ENCODE measurements at regions not wholly inside any gene's neighbourhood (a gene's known extent, or its start where the extent isn't known, plus 50 kb on each side); places are given as distances from the start of the nearest gene placed in this dataset.

GRCh38 chr13:105389373-105389772 lies 1146.1 kb downstream of the EFNB2 start:
- no peak for DNase-seq (ENCODE audit: low read depth, low spot score)

- no peak for DNase-seq (ENCODE audit: low read depth, low spot score)
Observed at GRCh38 chr13:105377452-105377851, 1158.0 kb downstream of the EFNB2 start.

DNA sequence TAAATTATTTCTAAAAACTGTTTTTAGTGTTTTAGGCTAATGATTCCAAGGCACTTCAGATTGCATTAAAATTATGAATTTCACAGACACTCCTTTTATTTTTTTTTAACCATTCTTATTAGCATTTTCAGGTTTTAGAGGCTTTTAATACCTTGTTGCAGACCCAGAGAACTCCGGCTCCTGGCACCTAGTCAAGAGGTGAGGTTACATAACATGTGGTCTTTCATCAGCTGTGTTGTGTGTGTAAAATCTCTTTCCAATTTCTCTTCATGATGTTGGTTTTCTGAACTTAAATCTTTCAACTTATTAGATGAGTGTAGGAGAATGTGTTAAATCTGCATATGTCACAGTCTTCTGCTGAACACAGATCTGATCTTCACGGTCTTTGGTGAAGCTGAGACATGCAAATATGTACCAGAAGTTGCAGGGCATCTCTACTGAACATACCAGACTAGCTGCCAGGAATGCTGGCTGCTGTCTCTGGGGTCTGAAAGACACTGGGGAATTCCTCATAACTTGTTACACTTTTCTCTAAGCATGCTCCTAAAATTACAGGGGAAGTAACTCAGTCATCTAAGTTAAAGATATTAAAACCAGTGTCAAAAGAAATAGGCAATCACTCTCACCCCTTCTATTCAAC lies 1165.3 kb downstream of the EFNB2 start:
- peak; percentile 47 for DNase-seq (ENCODE audit: low read depth, low spot score)

DNA sequence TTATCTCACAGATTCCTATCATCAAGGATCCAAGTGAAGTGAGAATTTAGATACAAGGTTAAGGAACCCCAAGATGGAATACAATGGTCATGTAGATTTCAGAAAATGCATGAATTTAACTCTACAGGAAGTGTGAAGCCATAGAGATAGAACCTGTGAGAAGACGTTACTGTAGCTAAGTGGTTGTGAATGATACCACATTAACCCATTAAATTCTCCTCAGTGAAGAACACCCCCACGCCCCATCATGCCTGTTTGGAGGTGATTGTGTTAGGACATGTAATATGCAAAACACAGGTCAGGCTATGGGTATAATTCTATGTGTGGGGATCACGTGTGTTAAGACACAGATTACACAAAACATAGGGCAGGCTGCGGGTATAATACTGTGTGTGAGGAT lies 1166.7 kb downstream of the EFNB2 start:
- DNase-seq (ENCODE audit: low read depth, low spot score): no peak

DNA sequence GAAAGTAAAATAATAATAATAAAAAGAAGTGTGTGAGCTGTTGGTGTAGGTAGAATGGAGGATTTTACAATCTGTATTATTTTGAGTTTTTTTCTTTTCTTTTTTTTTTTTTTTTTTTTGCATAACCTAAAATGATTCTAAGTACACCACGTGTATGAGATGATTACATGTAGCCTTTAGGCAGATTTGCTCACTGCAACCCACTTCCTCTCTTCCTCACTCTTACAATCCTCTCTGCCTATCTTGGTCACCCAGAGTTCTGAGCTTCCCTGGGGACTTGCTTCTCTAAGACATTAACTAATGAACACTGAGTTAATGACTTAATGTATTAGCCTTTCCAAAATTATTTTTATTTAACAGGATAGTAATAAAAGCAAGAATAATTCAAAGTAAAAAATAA lies 1169.6 kb downstream of the EFNB2 start:
- no peak for DNase-seq (ENCODE audit: low read depth, low spot score)

DNA sequence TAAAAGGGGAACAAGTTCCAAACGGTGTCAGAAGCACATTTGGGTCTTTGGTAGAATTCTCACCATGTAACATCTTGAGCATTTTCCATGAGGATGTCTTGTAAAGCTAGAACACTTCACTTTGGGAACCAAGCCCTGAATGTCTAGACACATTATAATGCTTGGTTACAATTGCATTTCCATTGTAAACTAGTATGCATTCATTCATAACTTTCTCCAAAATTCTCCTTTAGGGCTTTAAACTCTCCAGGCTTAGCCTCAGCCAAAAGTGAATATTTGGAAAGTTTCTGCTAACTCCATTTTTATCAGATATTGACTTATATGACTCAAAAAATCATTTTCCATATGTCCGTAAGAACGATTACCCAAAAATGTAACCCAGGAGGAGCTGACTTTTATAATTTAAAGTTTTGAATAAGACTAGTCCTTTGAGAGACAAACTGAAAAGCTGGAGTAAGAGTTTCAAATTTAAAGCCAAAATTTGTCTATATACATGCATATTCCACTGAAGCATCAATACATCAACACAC lies 1170.4 kb downstream of the EFNB2 start:
- DNase-seq (ENCODE audit: low read depth, low spot score): no peak

DNA sequence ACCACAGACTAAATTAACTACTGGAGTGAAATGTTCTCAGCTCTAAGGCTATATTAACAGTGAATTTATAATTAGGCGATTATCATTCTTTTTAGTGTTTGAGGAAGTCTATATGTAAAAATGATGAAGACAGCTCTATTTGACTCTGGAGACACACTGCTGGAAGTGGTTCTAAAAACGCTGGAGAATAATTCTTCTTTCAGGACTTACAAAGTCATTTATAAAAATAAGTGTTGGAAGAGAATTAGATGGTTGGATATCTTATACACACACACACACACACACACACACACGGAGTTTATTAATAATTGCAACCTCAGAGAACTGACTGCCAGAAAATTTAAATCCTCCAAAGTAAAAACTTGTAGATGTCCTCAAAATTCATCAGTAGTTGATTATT lies 1171.3 kb downstream of the EFNB2 start:
- no peak for DNase-seq (ENCODE audit: low read depth, low spot score)

- peak; percentile 26 for DNase-seq (ENCODE audit: low read depth, low spot score)
Observed at GRCh38 chr13:105363261-105364190, 1171.9 kb downstream of the EFNB2 start.

GRCh38 chr13:105353654-105354053 lies 1181.8 kb downstream of the EFNB2 start:
- no peak for DNase-seq (ENCODE audit: low read depth, low spot score)

GRCh38 chr13:105349082-105349723 lies 1186.3 kb downstream of the EFNB2 start:
- no peak for DNase-seq (ENCODE audit: low read depth, low spot score)

- peak; percentile 81 for DNase-seq (ENCODE audit: low read depth, low spot score)
Observed at GRCh38 chr13:105346141-105346775, 1189.2 kb downstream of the EFNB2 start.

GRCh38 chr13:105345730-105346129 lies 1189.7 kb downstream of the EFNB2 start:
- DNase-seq (ENCODE audit: low read depth, low spot score): no peak

GRCh38 chr13:105345131-105345530 lies 1190.3 kb downstream of the EFNB2 start:
- no peak for DNase-seq (ENCODE audit: low read depth, low spot score)

DNA sequence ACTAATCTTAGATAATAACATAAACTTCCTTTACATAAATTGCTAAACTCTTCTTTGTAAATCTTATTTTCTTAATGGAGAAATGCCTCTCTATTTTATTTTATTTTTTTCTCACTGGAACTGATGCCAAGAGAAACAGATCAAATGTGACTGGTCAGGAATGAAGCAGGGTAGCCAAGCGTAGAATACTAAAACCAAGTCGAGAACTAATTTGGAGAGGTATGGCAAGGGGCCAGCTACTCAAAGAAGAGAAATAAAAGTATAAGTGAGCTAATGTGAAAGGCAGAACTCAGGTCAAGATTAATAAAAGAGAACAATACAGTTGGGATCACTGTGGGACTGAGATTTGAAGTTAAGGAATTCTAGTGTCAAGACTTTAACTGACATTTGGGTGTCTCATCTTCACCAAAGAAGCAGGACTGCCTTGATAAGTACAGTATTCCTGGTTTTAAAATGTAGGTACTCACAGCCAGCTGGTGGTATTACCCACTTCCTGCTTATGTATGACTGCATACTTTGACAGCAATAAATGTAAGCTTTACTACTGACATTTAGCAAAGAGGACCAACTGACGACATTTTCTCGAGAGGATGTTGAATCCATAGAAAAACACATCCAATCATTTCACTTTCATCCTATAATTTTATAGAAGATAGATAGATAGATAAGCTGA lies 1192.2 kb downstream of the EFNB2 start:
- DNase-seq (ENCODE audit: low read depth, low spot score): peak; percentile 82

DNA sequence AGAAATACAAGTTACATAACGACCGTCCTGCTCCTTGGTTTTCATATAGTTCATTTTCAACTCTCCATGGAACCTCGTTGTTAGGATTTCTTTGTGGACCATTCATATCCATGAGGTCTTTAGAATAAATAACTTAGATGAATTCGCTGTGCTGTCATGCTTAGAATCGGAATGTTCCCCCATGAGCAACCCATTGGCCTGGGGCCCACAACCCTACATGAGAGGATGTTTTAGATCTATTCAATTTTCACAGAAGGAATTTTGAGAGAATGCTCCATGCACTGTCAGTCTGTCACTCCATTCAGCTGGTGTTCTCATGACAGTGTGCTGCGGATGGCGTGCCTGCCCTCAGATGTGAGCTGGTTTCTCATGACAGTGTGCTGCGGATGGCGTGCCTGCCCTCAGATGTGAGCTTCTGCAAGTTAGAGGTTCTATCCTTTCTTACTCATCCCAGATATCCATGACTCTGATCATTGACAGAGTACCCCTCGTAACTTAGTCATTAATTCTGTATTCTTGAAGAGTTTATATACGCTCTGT lies 1193.1 kb downstream of the EFNB2 start:
- peak; percentile 49 for DNase-seq (ENCODE audit: low read depth, low spot score)

GRCh38 chr13:105341758-105342157 lies 1193.7 kb downstream of the EFNB2 start:
- DNase-seq (ENCODE audit: low read depth, low spot score): no peak

- DNase-seq (ENCODE audit: low read depth, low spot score): no peak
Observed at GRCh38 chr13:105341256-105341655, 1194.2 kb downstream of the EFNB2 start.

DNA sequence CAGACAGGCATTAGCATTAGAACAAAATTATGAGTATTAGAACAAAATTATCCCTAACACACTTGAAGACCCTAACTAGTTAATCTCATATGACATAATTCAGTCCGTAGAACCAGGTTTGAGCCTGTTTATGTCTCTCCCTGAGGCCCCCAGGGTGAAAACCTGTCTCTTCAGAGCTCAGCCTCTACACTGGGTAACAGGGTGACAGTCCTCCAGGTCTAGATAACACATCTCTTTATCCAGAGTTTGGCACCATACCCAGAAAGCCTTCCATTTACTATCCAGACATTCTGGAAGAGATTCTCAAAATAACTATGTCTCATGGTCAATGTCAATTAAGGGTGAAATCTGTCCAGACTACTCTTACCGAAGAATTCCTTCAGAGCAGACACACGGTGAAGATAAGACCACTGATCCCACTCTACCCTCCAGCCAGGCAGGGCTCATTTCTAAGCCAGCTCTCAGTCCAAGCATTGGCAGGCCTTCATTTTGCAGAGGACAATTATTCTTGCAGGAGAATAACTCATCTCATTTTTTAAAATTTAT lies 1195.3 kb downstream of the EFNB2 start:
- DNase-seq (ENCODE audit: low read depth, low spot score): no peak

DNA sequence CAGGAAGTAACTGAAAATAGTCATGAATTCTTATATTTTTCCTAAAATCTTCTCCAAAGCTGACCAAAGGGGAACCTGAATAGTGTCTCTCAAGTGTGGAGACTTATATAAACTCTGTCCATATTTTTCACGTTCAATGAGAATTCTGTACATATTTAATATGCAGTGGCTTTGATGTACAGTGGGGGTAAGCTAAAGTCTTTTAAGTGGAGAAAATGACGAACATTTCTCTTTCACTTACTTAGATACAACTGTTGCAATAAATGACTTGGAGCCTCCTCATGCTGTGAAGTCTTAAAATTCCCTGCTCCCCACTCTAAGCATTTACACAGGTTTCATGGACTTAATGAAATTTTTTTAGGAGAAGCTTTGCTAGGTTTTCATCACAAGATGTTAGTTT lies 1196.7 kb downstream of the EFNB2 start:
- DNase-seq (ENCODE audit: low read depth, low spot score): no peak

DNA sequence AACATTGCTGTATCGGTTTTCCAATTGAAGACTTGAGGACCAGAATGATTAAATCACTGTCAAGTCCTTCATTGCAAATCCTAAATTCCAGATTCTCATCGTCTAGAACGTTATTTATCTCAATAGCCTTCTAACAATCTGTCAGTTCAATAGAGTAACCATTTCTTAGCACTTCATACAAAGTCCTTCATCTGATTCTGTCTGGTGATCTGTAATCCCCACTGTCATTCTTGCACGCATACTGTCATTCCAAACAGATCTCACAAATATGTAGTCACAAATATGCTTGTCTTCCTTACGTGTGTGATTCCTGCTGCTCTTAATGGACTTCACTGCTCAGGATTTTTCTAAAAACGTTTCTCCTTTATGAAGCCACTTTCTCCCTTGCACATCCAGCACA lies 1197.5 kb downstream of the EFNB2 start:
- DNase-seq (ENCODE audit: low read depth, low spot score): no peak
